HEK293 (cell line): ENCODE measurements at regions not wholly inside any gene's neighbourhood (a gene's known extent, or its start where the extent isn't known, plus 50 kb on each side); places are given as distances from the start of the nearest gene placed in this dataset.

ENCODE experiments used
- CTCF ChIA-PET: fragments of 350-600 bp; formaldehyde crosslinking; extraction: SDS; loops from one replicate; lab custom pipeline; 2021; ENCODE audit warnings: antibody characterized with exemption; lab: Yijun Ruan, JAX
- POLR2A ChIA-PET: fragments of 300-600 bp; formaldehyde crosslinking; extraction: SDS; loops from one replicate; lab custom pipeline; 2020; ENCODE audit warnings: antibody characterized with exemption, inconsistent platforms; lab: Yijun Ruan, JAX
- H3K27ac ChIP-seq: fragments of 200-500 bp; sonication (Bioruptor generic); 2 replicates; pipeline ENCODE4 v1.5.1; 2014; ENCODE audit warnings: low read depth, low read length, control low read depth, inconsistent platforms; ENCODE audit errors: extremely low read depth
- H3K36me3 ChIP-seq, 2 experiments: fragments of 200-500 bp in 1 of 2; sonication (Bioruptor generic) in 1 of 2; 1 replicate in 1 of 2; 2 replicates in 1 of 2; pipeline ENCODE4 v1.5.1; 2014 to 2017; ENCODE audit warnings: inconsistent platforms in 2 of 2, low read length in 2 of 2; ENCODE audit not compliant: control insufficient read depth in 2 of 2, insufficient read depth in 1 of 2
- H3K4me1 ChIP-seq: fragments of 200-500 bp; sonication (Bioruptor generic); 2 replicates; pipeline ENCODE4 v1.5.1; 2014; ENCODE audit warnings: mild to moderate bottlenecking, low read length, inconsistent platforms; ENCODE audit not compliant: control insufficient read depth, insufficient read depth
- H3K4me3 ChIP-seq: 2 replicates; pipeline ENCODE4 v1.5.1; 2011; ENCODE audit warnings: low read depth, mild to moderate bottlenecking, control low read depth, low read length, moderate library complexity
- H3K9me3 ChIP-seq: fragments of 200-500 bp; sonication (Bioruptor generic); 2 replicates; pipeline ENCODE4 v1.5.1; 2014; ENCODE audit warnings: low read depth, low read length, inconsistent platforms; ENCODE audit not compliant: control insufficient read depth, insufficient read depth
- GLI4 ChIP-seq: fragments of 450-650 bp; formaldehyde crosslinking; IDR thresholded peaks from 2 replicates; pipeline ENCODE4 v1.5.1; 2016; ENCODE audit warnings: missing biosample characterization, missing genetic modification characterization
- INSM2 ChIP-seq: fragments of 450-650 bp; formaldehyde crosslinking; IDR thresholded peaks from 2 replicates; pipeline ENCODE4 v1.5.1; 2016; ENCODE audit warnings: missing biosample characterization, missing genetic modification characterization
- PRDM4 ChIP-seq: fragments of 450-650 bp; formaldehyde crosslinking; IDR thresholded peaks from 2 replicates; pipeline ENCODE4 v1.5.1; 2017; ENCODE audit warnings: missing biosample characterization, missing genetic modification characterization
- ZBTB21 ChIP-seq: fragments of 450-650 bp; formaldehyde crosslinking; IDR thresholded peaks from 2 replicates; pipeline ENCODE4 v1.5.1; 2017; ENCODE audit warnings: missing biosample characterization, missing genetic modification characterization
- ZBTB26 ChIP-seq: fragments of 450-650 bp; formaldehyde crosslinking; optimal IDR thresholded peaks from 2 replicates; pipeline ENCODE3; 2016; ENCODE audit warnings: missing biosample characterization, mild to moderate bottlenecking, missing genetic modification characterization
- ZBTB8A ChIP-seq: fragments of 450-650 bp; formaldehyde crosslinking; IDR thresholded peaks from 2 replicates; pipeline ENCODE4 v1.5.1; 2016; ENCODE audit warnings: missing biosample characterization, missing genetic modification characterization
- ZFP41 ChIP-seq: fragments of 450-650 bp; formaldehyde crosslinking; IDR thresholded peaks from 2 replicates; pipeline ENCODE4 v1.5.1; 2016; ENCODE audit warnings: missing biosample characterization, missing genetic modification characterization, borderline replicate concordance
- ZNF121 ChIP-seq: fragments of 450-650 bp; formaldehyde crosslinking; IDR thresholded peaks from 2 replicates; pipeline ENCODE4 v1.5.1; 2016; ENCODE audit warnings: missing biosample characterization, missing genetic modification characterization
- ZNF174 ChIP-seq: fragments of 450-650 bp; formaldehyde crosslinking; IDR thresholded peaks from 2 replicates; pipeline ENCODE4 v1.5.0; 2017; ENCODE audit warnings: missing biosample characterization, mild to moderate bottlenecking, missing genetic modification characterization
- ZNF175 ChIP-seq: fragments of 450-650 bp; formaldehyde crosslinking; IDR thresholded peaks from 2 replicates; pipeline ENCODE4 v1.5.1; 2016; ENCODE audit warnings: missing biosample characterization, missing genetic modification characterization
- ZNF302 ChIP-seq: fragments of 450-650 bp; formaldehyde crosslinking; IDR thresholded peaks from 2 replicates; pipeline ENCODE4 v1.5.1; 2016; ENCODE audit warnings: missing biosample characterization, missing genetic modification characterization, low read depth
- ZNF335 ChIP-seq: fragments of 450-650 bp; formaldehyde crosslinking; conservative IDR thresholded peaks from 2 replicates; pipeline ENCODE4 v1.5.1; 2016; ENCODE audit warnings: missing biosample characterization, missing genetic modification characterization
- ZNF398 ChIP-seq: fragments of 450-650 bp; formaldehyde crosslinking; IDR thresholded peaks from 2 replicates; pipeline ENCODE4 v1.5.1; 2017; ENCODE audit warnings: missing biosample characterization, missing genetic modification characterization
- ZNF404 ChIP-seq: fragments of 450-650 bp; formaldehyde crosslinking; IDR thresholded peaks from 2 replicates; pipeline ENCODE4 v1.5.1; 2017; ENCODE audit warnings: missing biosample characterization, missing genetic modification characterization
- ZNF433 ChIP-seq: fragments of 450-650 bp; formaldehyde crosslinking; IDR thresholded peaks from 2 replicates; pipeline ENCODE4 v1.5.1; 2016; ENCODE audit warnings: missing biosample characterization, missing genetic modification characterization, low read depth
- ZNF488 ChIP-seq: fragments of 450-650 bp; formaldehyde crosslinking; IDR thresholded peaks from 2 replicates; pipeline ENCODE4 v1.5.1; 2016; ENCODE audit warnings: missing biosample characterization, missing genetic modification characterization
- ZNF571 ChIP-seq: fragments of 450-650 bp; formaldehyde crosslinking; IDR thresholded peaks from 2 replicates; pipeline ENCODE4 v1.5.0; 2017; ENCODE audit warnings: missing biosample characterization, missing genetic modification characterization
- ZNF660 ChIP-seq: fragments of 450-650 bp; IDR thresholded peaks from 2 replicates; pipeline ENCODE4 v1.5.1; 2018; ENCODE audit warnings: missing biosample characterization, mild to moderate bottlenecking, missing genetic modification characterization
- ZNF791 ChIP-seq: fragments of 450-650 bp; formaldehyde crosslinking; IDR thresholded peaks from 2 replicates; pipeline ENCODE4 v1.5.1; 2016; ENCODE audit warnings: missing biosample characterization, missing genetic modification characterization
- ZNF792 ChIP-seq: fragments of 450-650 bp; formaldehyde crosslinking; IDR thresholded peaks from 2 replicates; pipeline ENCODE4 v1.5.1; 2016; ENCODE audit warnings: missing biosample characterization, missing genetic modification characterization

- CTCF ChIA-PET, result interaction anchor here (0.5 kb wide), 1 partner anchor 143 kb away, joined by 4 read pairs; no protein-coding TSS in a partner anchor
Observed at GRCh38 chr16:74104022-74104421, 192.6 kb upstream of the PSMD7 start.

GRCh38 chr16:74101379-74102137 lies 195.1 kb upstream of the PSMD7 start:
- no peak overlapping the region for H3K27ac ChIP-seq
- ChIA-PET CTCF (no interaction called here), POLR2A (no interaction called here)
- no peak overlapping the region for H3K4me3 ChIP-seq
- H3K36me3 ChIP-seq, result no peaks in the 10 kb centered on the region
- peaks cover 6% of the 10 kb centered on the region for H3K4me1 ChIP-seq
- no peak for TF ChIP-seq PRDM4
- no peak for TF ChIP-seq ZNF433
- no peak for TF ChIP-seq ZBTB21
- TF ChIP-seq ZBTB8A (tag by site-specific recombination), result no peak
- TF ChIP-seq ZNF404, result no peak
- no peak for TF ChIP-seq ZNF398
- no peak for TF ChIP-seq ZNF791 (tag by site-specific recombination)
- no peak for TF ChIP-seq ZNF792 (tag by site-specific recombination)
- no peak for TF ChIP-seq ZNF121 (tag by site-specific recombination)
- TF ChIP-seq ZNF302, result no peak
- TF ChIP-seq ZBTB26 (tag by site-specific recombination), result no peak
- TF ChIP-seq ZNF660 (tag by site-specific recombination), result no peak
- no peak for TF ChIP-seq ZNF488 (tag by site-specific recombination)
- no peak for TF ChIP-seq ZNF174
- no peak for TF ChIP-seq GLI4 (tag by site-specific recombination)
- TF ChIP-seq ZNF175 (tag by site-specific recombination), result no peak
- TF ChIP-seq ZNF571 (tag by site-specific recombination), result no peak
- TF ChIP-seq INSM2 (tag by site-specific recombination), result no peak
- TF ChIP-seq ZFP41 (tag by site-specific recombination), result no peak
- no peaks in the 10 kb centered on the region for H3K9me3 ChIP-seq

More at GRCh38 chr16:74104022-74104421, 192.6 kb upstream of the PSMD7 start:
- Histone ChIP-seq H3K36me3 (no peaks in the 10 kb centered on the region), H3K9me3 (no peaks in the 10 kb centered on the region), H3K4me3 (no peak overlapping the region), H3K4me1 (peaks cover 6% of the 10 kb centered on the region), H3K27ac (no peak overlapping the region)
- POLR2A ChIA-PET, result no interaction called here
- TF ChIP-seq ZNF335, result no peak
